CD4-positive, alpha-beta T cell treated with Interleukin-2 at 100 ng/mL for 4 hours (primary cell): ENCODE measurements at regions not wholly inside any gene's neighbourhood (a gene's known extent, or its start where the extent isn't known, plus 50 kb on each side); places are given as distances from the start of the nearest gene placed in this dataset.
"Not testable (repeated sequence)": the region's sequence is repeated elsewhere in the genome, so short reads cannot be mapped to it uniquely, and the experiment has no call there.

Source experiments
- DNase-seq: peaks from one replicate; pipeline ENCODE4 v3.0.0-alpha.2; 2020; ENCODE audit warnings: low spot score

DNA sequence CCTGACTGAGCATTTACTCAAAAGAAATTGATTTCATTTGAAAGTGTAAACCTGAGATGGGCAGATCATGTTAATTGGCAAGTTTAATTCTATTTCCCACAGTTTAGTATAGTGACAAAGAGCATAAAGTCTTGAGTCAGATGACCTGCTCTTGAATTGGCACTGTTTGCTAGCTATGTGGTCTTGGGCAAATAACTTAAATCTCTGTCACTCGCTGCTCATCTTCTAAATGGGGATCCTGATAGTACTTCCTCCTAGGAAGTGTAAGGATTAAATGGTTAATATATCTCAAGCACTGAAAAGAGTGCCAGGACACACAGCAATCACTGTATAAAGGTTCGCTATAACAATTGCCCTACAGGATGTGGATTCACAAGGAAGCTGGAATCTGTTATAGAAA, 242.8 kb upstream of the JADE1 start:
- DNase-seq: no peak

DNA sequence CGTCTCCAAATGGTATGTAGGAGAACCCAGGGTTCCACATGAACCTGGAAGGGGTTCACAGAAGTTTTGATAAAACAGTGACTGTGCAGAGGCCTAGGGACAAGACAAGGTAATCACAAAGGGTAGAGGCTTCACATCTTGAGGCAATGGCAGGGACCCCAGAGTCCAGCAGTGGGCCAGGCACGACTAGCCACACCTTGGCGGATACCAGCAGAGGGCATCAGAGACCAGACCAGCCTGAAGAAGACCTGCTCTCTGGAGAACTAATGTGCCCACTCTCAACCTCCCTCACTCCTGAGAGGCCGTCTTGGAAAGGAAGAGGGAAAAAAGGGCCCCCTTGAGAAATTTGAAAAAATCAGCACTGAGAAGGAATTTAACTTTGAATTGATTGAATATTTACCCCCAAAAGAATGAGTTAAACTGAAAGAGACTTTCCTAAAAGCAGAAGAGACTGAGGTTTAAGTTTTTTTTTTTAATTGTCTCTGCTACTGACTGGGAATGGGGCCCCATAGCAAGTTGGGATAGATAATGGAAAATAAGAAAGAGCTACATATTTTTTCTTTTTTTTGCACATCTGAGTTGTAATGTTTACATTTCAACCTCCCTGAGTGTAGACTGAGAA, 243.8 kb upstream of the JADE1 start:
- DNase-seq: no peak

DNA sequence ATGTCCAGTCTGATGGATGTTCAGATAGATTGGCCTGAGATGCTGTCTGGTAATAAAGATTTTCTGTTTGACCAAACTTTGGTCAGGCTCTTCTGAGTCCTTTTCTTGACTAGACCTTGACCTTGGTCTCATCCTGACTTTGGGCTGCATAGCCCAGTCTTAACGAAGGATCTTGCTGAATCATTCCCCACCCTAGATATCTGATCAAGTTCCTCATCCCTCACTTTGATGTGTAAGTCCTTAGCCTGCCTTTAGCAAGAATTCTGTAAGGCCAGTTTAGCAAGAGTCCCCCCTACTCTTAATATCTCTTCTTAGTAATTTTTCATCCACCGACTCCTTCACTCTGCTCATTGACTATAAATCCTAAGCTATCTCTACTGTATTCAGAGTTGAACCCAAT, 244.4 kb upstream of the JADE1 start:
- no peak for DNase-seq

DNA sequence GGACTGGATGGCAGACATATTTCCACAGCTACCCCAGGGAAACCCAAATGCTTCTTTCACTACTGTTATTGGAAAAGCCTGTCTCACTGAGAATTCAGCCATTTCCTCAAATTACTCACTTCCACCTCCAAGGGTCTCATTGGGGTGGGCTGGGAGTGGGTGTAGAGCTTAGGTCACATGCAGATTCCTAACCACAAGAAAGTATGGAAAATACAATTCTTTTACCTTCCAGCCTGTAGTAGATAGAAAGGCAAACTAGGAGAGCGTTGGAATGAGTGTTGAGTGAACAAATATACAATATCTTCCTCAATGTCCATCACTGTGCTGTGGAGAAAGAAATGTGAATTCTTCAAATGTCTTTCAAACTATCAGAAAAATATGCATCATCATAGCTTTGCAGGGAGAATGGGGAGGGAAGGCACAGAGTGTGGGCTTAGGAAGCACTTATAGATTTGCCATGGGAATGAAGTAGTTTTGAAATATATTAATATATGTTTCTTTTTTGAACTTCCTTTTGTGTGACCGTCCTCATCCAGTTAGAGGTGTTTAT, 245.3 kb upstream of the JADE1 start:
- no peak for DNase-seq

DNA sequence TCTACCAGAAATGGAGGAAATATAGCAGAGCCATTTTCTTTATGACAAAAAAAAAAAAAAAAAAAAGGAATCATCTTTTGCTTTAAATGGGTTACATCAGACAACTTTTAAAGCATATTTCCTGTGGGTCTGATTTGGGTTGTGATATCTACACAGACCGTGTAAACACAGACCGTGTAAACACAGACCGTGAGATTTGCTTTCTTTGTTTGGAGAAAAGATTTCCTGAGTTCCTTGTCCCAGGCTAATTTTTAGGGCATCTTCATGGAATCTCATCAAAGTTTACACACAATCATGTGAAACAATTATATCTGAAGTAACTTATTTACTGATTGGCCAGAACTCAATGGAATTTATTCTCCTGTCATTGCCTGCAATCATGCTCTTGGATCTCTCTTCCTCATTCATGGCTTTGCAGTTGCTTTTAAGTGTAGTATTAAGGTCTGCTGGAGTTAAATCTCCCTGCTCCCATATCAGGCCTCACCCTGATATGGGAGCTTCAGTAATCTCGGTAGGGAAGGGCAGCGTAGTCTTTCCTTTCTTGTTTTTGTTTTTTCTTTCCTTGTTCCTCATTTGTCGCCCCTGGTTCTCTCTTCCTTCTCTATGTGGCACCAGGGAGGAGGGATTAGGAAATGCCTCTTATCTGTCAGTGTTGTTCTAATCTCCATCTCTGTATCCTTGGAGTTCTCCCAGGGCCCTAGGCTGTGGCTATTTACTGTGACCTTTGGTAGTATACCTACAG, 248.6 kb upstream of the JADE1 start:
- no peak for DNase-seq

DNA sequence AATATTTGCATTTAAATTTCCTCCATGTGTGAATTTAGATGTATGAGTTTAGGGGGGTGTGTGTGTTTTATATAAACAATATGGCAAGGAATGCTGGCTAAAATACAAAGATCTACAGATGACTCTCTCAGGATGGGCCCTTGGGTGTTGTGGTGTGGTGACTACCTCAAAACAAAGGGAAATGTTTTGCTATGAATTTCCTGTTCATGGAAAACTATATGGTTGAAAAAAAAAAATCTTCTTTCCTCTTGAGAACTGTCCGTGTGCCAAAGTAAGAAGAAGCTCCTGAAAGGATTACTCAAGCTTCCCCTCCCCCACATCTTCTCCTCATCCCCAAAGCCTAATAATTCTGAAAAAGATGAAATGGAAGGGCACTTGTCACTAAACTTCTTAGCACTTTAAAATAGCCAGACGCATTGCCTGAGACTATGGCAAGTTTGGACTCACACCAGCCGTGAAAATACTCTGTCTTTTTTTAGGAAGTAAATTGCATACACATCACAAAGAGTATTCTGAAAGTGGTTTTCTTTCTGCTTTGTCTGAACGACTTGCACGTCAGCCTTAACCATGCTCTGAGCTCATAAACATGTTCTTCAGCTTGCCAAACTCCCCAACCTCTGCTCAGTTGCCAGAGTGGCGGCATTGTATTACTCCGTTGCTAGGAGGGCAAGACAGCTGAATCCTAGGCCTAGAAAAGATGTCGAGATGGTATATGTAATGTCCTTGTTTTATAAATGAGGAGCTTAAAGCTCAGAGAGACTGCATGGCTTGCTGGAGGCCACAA, 250.4 kb upstream of the JADE1 start:
- no peak for DNase-seq

DNA sequence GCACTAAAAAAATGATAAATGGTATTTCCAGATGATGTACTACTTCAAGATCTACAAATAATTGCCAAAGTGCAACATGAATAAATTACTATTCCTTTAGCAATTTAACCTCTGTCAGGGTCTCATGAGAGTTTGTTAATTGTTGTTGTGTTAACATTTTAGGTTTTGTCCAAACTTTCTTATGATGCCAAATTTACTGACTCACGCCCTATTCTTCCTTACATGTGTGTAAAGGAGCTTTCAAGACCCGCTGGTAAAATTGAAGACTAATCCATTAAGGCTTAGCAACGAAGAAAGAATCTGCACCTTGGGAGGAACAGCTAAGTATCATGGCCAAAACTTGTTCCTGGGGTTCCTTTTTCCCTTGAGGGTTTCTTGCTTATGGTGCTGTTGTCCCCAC, 252.7 kb upstream of the JADE1 start:
- DNase-seq: no peak

DNA sequence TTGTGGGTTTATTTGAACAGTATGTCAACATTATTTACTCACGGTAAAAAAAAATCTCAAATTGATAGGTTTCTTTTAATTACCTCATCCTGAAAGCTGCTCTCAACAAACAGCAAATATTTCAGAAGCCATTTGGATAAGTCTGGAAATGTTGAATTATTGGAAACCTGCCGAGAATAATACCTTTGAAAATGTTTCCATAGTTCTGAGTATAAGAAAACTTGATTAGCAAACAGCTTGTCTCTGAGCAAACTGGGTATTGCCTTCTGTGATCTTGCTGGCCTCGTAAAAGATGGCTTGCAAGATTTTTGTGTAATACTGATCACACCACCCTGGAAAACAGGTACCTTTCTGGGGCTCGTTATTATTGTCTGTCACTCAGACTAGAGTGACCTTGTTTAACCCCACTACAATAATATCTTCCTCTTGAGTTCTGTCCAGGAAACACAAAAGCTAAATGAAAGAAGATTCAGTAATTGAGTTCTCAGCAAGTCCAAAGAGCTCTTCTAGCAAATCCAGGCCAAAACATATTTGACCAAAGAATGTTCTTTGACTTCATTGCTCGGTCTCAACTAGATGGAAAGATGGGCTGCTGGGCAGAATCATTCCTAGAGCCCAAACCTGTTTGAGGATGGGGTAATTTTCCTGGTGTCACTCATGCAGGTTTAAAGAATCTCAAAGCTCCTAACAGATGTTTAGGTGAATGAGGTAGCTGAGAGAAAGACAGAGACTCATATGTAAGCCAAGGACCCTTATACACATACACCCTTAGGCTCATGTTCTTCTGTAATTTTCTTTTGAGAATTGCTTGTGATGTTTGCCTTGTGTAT, 255.6 kb upstream of the JADE1 start:
- DNase-seq: no peak

DNA sequence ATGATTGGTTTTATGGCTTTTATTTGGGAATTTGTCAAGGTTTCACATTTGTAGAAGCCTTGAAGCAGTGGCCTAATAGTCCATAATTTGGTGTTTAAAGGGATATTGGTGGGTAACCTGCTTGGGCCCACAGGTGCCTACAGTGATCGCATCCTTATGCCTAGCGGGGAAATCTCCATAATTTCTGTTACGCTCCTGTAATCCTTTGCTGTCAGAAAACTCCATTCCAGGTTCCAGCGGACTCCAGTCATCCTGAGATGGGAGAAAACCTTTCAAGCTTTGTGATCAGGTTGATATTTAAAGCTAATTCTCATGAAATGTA, 257.0 kb upstream of the JADE1 start:
- no peak for DNase-seq

DNA sequence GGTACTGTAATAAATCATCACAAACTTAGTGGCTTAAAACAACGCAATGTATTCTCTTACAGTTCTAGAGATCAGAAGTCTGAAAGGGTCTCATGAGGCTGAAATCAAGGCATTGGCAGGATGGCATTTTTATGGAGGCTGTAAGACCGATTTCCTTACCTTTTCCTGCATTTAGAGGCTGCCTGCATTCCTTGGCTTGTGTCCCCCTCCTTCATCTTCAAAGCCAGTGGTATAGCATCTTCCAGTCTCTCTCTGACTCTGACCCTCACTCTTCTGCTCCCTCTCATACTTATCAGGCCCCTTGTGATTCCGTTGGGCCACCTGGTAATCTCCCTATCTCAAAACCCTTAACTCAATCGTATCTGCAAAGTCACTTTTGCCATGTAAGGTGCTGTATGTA, 258.2 kb upstream of the JADE1 start:
- DNase-seq: no peak

DNA sequence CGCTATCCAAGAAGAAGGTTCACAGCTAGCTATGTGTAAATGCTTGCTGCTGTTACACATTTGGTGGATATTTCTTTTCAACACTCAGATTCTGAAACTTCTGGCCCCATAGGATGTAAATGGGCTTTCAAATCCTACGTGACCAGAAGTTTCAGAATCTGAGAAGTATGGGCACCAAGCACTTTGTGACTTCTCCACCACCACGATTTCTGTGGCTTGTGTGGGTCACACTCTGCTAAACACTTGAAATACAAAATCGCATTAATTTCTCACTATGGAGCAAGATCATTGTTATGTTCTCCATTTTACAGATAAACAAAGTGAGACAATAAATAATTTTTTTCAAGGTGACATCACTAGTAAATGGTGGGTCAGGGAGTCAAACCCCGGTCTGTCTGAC, 259.4 kb upstream of the JADE1 start:
- DNase-seq: no peak

DNA sequence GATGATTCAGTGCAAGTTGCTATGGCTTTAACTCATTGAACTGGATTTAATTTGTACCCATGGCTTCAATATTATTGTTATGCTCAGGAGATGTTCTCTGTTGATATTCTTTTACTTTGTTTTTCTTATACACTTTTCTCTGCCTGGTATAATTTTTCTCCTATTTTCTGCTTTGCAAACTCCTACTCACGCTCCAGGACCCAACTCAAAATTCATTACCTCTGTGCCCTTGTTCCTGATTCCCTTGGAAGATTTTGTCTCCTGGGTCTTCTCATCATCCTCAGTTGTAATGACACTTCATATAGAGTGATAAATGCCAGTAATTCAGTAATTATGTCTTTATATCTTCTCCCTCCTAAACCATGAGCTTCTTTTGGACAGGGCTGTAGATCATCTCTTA, 259.9 kb upstream of the JADE1 start:
- no peak for DNase-seq

DNA sequence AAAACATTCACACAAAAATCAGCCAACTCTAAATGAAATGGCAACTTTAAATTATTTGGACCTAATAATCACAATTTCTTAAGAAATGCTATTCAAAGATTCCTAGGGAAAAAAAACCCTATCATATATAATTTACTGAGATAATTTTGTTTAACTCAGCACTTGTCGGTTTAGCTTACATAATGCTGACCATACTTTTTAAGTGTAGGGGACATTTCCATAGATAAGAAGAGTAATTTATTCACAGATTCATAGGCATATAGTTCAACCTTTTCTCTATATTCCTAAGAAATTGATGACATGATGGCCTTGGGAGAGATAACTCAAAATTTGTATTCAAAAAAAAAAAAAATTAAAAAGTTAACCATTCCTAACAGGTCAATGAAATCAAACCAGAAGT, 260.8 kb upstream of the PGRMC2 start:
- no peak for DNase-seq

DNA sequence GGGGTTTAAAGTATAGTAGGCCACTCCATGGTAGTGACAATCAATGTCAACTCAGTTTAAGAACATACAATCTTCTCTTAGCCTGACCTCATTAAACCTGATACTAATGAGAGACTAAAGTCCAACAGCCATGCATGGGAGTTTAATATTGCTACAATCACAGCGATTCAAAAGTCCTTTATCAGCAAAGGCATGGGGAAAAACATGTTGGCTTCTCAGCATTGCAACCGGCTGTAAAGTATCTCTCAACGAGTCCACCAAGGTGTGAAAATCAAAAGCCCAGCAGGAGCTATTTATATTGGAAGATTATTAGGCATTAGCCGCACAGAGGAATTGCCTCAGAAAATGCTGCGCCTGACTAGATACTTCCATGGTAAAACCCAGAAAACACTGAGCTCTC, 256.7 kb upstream of the PGRMC2 start:
- DNase-seq: no peak

DNA sequence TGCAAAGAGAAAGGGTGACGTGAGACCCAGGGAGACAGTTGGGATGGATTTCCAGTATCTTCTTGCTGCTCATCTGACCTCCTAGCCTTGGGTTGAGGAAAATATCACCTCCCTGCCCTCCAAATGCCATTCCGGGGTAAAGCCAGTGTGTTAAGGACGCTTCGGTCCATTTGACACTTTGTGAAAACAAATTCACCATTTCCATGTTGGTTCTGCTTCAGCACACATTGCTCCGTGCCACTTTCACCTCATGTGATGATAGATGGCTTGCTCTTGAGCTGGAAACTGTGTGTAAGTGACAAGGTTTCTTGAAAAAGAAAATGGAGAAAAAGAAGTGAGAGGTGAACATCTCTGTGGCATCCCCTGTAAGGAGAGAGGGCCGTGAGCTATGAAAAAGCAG, 256.1 kb upstream of the PGRMC2 start:
- no peak for DNase-seq

DNA sequence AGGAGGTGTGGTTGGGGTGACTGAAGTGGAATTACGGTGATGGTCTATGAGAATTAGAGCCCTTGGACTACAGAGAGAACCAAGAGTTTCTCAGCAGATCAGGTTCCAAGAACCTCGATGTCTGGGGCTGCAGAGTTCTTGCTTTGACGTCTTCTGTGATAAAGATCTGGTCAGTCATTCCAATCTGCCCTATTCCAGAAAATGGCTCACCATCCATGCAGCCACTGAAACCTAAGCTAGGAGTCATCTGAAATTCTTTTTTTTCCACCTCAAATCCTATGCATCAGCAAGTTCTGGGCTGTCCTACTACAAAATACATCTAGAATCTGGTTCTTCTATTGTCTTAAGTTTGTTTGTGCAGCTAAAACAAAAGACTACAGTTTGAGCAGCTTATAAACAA, 254.4 kb upstream of the PGRMC2 start:
- no peak for DNase-seq

DNA sequence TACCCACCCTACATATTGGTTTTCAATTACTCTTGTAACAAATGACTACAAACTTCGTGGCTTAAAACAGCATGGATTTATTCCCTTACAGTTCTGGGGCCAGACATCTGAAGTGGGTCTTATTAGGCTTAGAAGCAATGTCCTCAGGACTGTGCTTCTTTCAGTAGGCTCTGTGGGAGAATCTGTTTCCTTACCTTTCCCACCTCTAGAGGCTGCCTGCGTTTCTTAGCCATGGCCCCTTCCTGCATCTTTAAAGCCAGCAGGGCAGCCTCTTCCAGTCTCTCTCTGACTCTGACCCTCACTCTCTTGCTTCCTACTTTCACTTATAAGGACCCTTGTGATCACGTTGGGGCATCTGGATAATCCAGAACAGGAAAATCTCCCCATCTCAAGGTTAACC, 252.5 kb upstream of the PGRMC2 start:
- DNase-seq: no peak

DNA sequence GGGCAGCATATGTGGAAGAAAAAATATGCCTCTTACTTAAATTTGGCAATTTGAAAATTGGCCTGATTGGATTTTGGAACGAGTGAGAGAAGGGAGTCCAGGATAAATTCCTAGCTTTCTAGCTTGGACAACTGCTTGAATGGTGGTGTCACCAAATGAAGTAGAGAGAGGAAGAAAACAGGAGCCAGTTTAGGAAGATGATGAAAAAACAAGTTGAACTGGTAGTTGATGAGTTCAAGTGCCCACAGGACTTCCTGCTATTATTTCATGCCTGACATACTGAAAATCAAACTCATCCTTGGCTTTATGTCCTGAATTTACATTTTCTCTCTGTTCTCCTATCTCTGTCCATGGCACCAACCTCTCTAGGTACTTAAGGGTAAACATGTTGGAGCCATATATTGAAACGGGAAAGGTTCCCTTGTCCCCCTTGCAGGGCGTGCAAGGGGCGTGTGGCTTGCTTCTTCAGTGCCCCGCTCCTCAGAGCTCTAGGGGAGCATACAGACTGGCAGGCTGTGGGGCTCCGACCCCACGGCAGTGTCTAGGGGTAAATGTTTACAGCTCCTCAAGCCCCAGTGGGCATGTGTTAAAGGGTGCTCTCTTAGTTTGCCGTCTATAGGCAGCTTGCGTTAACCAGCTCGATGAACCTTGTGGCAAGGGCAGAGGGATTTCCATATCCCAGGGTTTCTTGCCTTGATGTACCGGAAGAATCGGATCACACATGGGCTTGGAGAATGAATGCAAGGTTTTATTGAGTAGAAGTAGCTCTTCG, 250.7 kb upstream of the PGRMC2 start:
- no peak for DNase-seq

DNA sequence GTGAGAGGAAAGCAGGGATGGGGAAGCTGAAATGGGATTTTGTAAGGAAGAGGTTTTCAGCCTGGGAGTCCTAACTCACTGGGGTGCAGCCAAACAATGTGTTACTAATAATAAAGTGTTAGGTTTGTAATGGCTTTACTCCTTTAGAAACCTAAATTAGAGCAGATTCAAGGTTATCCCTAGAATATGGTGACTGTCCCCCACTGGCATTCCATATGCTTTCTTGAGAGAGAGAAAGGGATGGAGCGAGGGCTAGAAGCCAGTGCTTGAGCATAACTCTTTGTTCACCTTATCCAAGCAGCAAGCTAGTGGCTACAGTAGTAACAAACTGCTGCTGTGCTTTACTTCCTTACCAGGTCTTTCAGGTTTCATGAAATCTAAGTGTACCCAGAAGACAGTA, 249.1 kb upstream of the PGRMC2 start:
- no peak for DNase-seq

DNA sequence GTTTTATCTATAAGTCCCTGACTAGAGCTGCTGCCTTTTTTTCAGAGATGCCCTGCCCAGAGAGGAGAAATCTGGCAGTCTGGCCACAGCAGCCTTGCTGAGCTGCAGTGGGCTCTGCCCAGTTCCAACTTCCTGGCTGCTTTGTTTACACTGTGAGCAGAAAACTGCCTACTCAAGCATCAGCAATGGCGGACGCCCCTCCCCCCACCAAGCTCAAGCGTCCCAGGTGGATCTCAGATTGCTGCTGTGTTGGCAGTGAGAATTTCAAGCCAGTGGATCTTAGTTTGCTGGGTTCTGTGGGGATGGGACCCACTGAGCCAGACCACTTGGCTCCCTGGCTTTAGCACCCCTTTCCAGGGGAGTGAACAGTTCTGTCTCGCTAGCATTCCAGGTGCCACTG, 247.9 kb upstream of the PGRMC2 start:
- not testable (repeated sequence) for DNase-seq

DNA sequence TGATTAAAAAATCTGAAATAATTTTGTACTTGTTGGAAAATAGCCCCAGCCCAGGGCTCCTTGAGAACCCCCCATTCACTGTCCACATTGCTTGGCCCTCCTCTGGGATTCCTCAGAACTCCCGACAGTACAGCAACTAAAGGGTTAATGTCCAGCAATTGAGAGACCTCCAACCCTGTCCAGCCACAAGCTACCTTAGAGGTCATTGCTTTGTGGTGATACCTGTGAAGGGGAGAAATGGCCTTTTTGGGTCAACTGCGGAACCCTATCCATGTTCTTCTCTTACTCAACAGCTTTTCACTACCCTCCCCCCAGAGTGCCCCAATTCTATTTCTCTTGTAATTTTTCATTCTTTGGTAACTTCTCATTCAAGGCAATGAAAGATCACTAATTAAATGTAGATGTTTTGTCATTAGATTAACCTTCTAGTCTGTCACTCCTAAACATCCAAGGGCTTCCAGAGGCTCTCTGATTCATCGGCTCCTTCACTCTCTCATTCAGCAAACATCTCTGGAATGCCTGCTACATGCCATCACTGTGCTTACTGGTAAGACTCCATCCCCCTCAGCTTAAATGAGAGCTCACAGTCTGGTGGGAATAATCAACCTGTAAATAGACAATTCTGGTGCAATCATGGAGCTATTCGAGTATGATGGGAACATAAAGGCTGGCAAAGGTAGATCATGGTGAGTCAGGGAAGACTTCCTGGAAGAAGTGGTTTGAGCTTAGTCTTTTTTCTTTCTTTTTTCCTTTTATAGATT, 241.4 kb upstream of the PGRMC2 start:
- no peak for DNase-seq
